Breast epithelium (tissue), 4 donors: ENCODE measurements at regions not wholly inside any gene's neighbourhood (a gene's known extent, or its start where the extent isn't known, plus 50 kb on each side); places are given as distances from the start of the nearest gene placed in this dataset.

ENCODE experiments used
- DNase-seq, 2 donors: peaks; one replicate each; pipeline ENCODE4 v3.0.0-alpha.2; 2019; ENCODE audit warnings: low spot score in 2 of 2
- H3K27ac ChIP-seq, 2 donors: fragments of 200-600 bp; sonication (generic) in 1 of 2; one replicate each; pipeline ENCODE4 v1.5.1; 2016 to 2019; ENCODE audit warnings: mild to moderate bottlenecking in 1 of 2
- H3K27me3 ChIP-seq, 2 donors: fragments of 200-600 bp; sonication (generic) in 1 of 2; one replicate each; pipeline versions ENCODE4 v1.5.1 to v1.6.0; 2017 to 2019; ENCODE audit warnings: control low read depth in 1 of 2, mild to moderate bottlenecking in 1 of 2
- H3K36me3 ChIP-seq: fragments of 200-600 bp; one replicate; pipeline ENCODE4 v1.5.1; 2019
- H3K4me1 ChIP-seq, 2 donors: fragments of 200-600 bp; sonication (generic); one replicate each; pipeline ENCODE4 v1.5.1; 2016 to 2019; ENCODE audit warnings: control low read depth in 1 of 2
- H3K4me3 ChIP-seq, 3 donors: fragments of 200-600 bp; sonication (generic); 1 replicate in 2 of 3; 2 replicates in 1 of 3; pipeline ENCODE4 v1.5.1; 2016 to 2019; ENCODE audit warnings: mild to moderate bottlenecking in 3 of 3, moderate library complexity in 2 of 3
- H3K9me3 ChIP-seq, 2 donors: fragments of 200-600 bp; sonication (generic) in 1 of 2; one replicate each; pipeline ENCODE4 v1.5.1; 2016 to 2019; ENCODE audit warnings: control low read depth in 1 of 2
- CTCF ChIP-seq, 3 donors: fragments of 450-650 bp; IDR thresholded peaks; one replicate each; pipeline ENCODE4 v1.5.1; 2016 to 2017; ENCODE audit warnings: antibody characterized with exemption in 3 of 3, mild to moderate bottlenecking in 3 of 3, moderate library complexity in 3 of 3
- POLR2A ChIP-seq: fragments of 450-650 bp; IDR thresholded peaks from one replicate; pipeline ENCODE4 v1.6.1; 2016; ENCODE audit warnings: antibody characterized with exemption, mild to moderate bottlenecking, moderate library complexity
- POLR2AphosphoS5 ChIP-seq, 3 donors: sonication (generic); formaldehyde crosslinking; IDR thresholded peaks; one replicate each; pipeline ENCODE4 v1.6.1; 2017; ENCODE audit warnings: antibody characterized with exemption in 3 of 3
- intact Hi-C: fragments of 100-400 bp; cut with DNase I; formaldehyde crosslinking; loops from one replicate; pipeline ENCODE4 v1.15.1; 2023; ENCODE audit warnings: low total_unique reads

DNA sequence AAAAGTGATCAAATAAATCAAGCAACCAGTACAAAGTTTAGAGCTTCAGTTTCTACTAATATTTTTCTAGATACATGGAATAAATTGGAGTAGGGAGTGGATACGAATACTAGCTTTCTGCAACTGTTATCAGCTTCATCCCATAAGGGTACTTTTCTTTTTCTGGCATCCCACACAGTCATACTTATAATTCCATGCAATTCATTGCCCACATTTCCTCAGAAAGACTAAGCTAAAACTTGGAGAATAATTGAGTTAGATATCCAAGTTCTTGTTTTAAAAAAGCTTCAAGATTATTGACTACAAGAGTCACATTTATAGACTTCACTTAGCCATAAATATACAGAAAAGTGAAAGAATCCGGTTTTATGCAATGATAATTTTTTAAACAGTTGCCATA is 186.9 kb downstream of the OLFM4 start:
- intact Hi-C loops, result no loop called here
- DNase-seq, result no peak
- no peak for TF ChIP-seq POLR2AphosphoS5 (IDR thresholded peaks at IDR 0.05)
- TF ChIP-seq POLR2A, result no peak
- no peak for TF ChIP-seq CTCF (IDR thresholded peaks at IDR 0.05)
- Histone ChIP-seq H3K4me3 (no peak overlapping the region), H3K27me3 (no peaks in the 10 kb centered on the region), H3K4me1 (no peaks in the 10 kb centered on the region), H3K9me3 (no peaks in the 10 kb centered on the region), H3K36me3 (no peaks in the 10 kb centered on the region), H3K27ac (no peak overlapping the region)

- no peaks in the 10 kb centered on the region for H3K4me1 ChIP-seq
- H3K9me3 ChIP-seq, result no peaks in the 10 kb centered on the region
- H3K27ac ChIP-seq, result no peak overlapping the region
- intact Hi-C loops, result no loop called here
- no peak for TF ChIP-seq POLR2AphosphoS5 (IDR thresholded peaks at IDR 0.05)
- TF ChIP-seq POLR2A, result no peak
- TF ChIP-seq CTCF (IDR thresholded peaks at IDR 0.05), result no peak
- DNase-seq, result no peak
- H3K27me3 ChIP-seq, result no peaks in the 10 kb centered on the region
- H3K36me3 ChIP-seq, result no peaks in the 10 kb centered on the region
- no peak overlapping the region for H3K4me3 ChIP-seq
These were observed 188.2 kb downstream of the OLFM4 start for GRCh38 chr13:53216773-53217172.

GRCh38 chr13:53217194-53217593 is 188.6 kb downstream of the OLFM4 start:
- intact Hi-C loops, result no loop called here
- TF ChIP-seq POLR2A, result no peak
- TF ChIP-seq POLR2AphosphoS5 (IDR thresholded peaks at IDR 0.05), result no peak
- TF ChIP-seq CTCF (IDR thresholded peaks at IDR 0.05), result no peak
- H3K9me3 ChIP-seq, result no peaks in the 10 kb centered on the region
- H3K36me3 ChIP-seq, result no peaks in the 10 kb centered on the region
- no peaks in the 10 kb centered on the region for H3K4me1 ChIP-seq
- DNase-seq, result no peak
- H3K27ac ChIP-seq, result no peak overlapping the region
- no peak overlapping the region for H3K4me3 ChIP-seq
- no peaks in the 10 kb centered on the region for H3K27me3 ChIP-seq

DNA sequence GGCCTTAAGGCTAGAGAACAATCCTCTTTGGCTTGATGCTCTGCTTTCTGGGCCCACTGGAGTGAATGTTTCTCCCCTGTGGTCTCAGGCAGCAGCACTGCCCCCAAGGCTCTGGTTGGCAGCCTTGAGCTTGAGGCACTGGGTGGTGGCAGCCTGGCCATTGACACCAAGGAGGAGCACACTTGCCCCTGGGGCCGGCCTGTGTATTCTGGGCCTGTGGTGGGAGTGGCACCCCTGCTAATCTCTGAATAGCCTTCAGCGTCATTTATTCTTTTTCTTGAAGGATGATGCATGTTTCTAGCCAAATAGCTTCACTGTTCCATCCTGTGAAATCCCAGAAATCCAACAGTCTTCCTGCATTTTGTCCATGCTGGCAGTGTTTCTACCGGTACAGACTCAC is 191.4 kb downstream of the OLFM4 start:
- no peak for DNase-seq
- H3K36me3 ChIP-seq, result no peaks in the 10 kb centered on the region
- H3K27me3 ChIP-seq, result no peaks in the 10 kb centered on the region
- intact Hi-C loops, result no loop called here
- no peak overlapping the region for H3K27ac ChIP-seq
- TF ChIP-seq POLR2AphosphoS5 (IDR thresholded peaks at IDR 0.05), result no peak
- H3K4me3 ChIP-seq, result no peak overlapping the region
- H3K9me3 ChIP-seq, result peaks cover 0 to 14% of the 10 kb centered on the region in 2 donors
- no peaks in the 10 kb centered on the region for H3K4me1 ChIP-seq

DNA sequence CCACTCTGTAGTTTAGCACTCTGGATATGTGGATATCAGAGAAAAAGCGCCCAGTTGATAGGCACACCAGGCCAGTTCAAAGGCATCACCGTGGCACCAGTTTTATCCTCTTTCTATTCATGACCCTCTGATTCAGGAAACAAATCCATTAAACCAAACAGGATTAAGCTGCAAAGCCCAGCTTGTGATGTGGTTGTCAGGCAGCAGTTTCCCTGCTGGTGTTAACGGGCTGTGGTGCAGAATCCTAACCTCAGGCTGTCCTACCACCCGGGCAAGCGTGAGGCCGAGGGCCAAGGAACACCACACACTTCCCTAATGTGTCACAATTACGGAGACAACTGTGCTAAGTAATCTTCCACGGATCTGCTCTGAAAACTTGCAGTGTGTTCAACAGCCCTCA is 209.1 kb downstream of the OLFM4 start:
- Histone ChIP-seq H3K27ac (no peak overlapping the region), H3K9me3 (no peaks in the 10 kb centered on the region), H3K4me3 (no peak overlapping the region), H3K4me1 (no peaks in the 10 kb centered on the region), H3K36me3 (no peaks in the 10 kb centered on the region), H3K27me3 (peaks cover 0 to 13% of the 10 kb centered on the region in 2 donors)
- no peak for DNase-seq
- intact Hi-C loops, result no loop called here
- no peak for TF ChIP-seq CTCF (IDR thresholded peaks at IDR 0.05)
- no peak for TF ChIP-seq POLR2A
- TF ChIP-seq POLR2AphosphoS5 (IDR thresholded peaks at IDR 0.05), result no peak

DNA sequence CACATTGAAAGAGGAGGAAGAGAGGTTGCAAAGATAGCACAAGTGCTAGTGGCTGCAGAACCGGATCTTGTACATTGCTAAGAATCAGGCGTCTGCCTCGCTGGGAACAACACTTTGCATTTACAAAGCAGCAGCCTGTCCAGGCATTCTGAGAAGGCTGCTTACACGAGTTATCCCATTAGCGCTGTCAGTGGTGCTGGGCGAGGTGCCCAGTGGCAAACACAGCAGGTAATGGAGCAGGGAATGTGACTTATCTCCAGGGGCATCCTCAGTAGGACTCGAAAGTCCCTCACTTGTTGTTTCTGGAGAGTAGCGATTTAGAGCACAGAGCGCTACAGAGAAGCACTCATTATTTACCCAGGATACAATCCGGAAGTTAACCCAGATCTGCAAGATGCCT is 209.6 kb downstream of the OLFM4 start:
- DNase-seq, result no peak
- no peak overlapping the region for H3K27ac ChIP-seq
- intact Hi-C loops, result no loop called here
- H3K4me3 ChIP-seq, result no peak overlapping the region
- no peaks in the 10 kb centered on the region for H3K9me3 ChIP-seq
- H3K36me3 ChIP-seq, result no peaks in the 10 kb centered on the region
- no peaks in the 10 kb centered on the region for H3K4me1 ChIP-seq
- TF ChIP-seq POLR2AphosphoS5 (IDR thresholded peaks at IDR 0.05) (no peak), CTCF (IDR thresholded peaks at IDR 0.05) (no peak), POLR2A (no peak)
- peaks cover 0 to 15% of the 10 kb centered on the region in 2 donors for H3K27me3 ChIP-seq
